ENCODE measurements at regions not wholly inside any gene's neighbourhood (a gene's known extent, or its start where the extent isn't known, plus 50 kb on each side); places are given as distances from the start of the nearest gene placed in this dataset.

- no peak overlapping the region for H3K9ac ChIP-seq (ENCODE audit: low read length in 5 of 5)
- H3K4me3 ChIP-seq (ENCODE audit: low read depth in 1 of 5, low read length in 5 of 5): no peak overlapping the region
- no peaks in the 10 kb centered on the region for H3K36me3 ChIP-seq (ENCODE audit: control insufficient read depth in 5 of 5, insufficient read depth in 5 of 5, low read length in 5 of 5)
- H3K4me1 ChIP-seq (ENCODE audit: control insufficient read depth in 5 of 5, insufficient read depth in 5 of 5, low read length in 5 of 5): peaks cover 0 to 3% (median 0%) of the 10 kb centered on the region in 5 donors
- H3K9me3 ChIP-seq (ENCODE audit: control insufficient read depth in 5 of 5, low read length in 5 of 5): no peaks in the 10 kb centered on the region
- H3K27me3 ChIP-seq (ENCODE audit: control insufficient read depth in 5 of 5, insufficient read depth in 4 of 5, low read length in 5 of 5): peaks cover 0 to 2% (median 0%) of the 10 kb centered on the region in 5 donors
- H3K27ac ChIP-seq (ENCODE audit: low read depth, low read length): no peak overlapping the region
Observed at GRCh38 chr14:34310724-34311123, 151.3 kb downstream of the SPTSSA start.

GRCh38 chr14:34303811-34304210 lies 158.2 kb downstream of the SPTSSA start:
- Histone ChIP-seq H3K4me3 (ENCODE audit: low read depth in 1 of 5, low read length in 5 of 5) (no peak overlapping the region), H3K36me3 (ENCODE audit: control insufficient read depth in 5 of 5, insufficient read depth in 5 of 5, low read length in 5 of 5) (no peaks in the 10 kb centered on the region), H3K4me1 (ENCODE audit: control insufficient read depth in 5 of 5, insufficient read depth in 5 of 5, low read length in 5 of 5) (no peaks in the 10 kb centered on the region), H3K27ac (ENCODE audit: low read depth, low read length) (no peak overlapping the region), H3K27me3 (ENCODE audit: control insufficient read depth in 5 of 5, insufficient read depth in 4 of 5, low read length in 5 of 5) (peaks cover 0 to 2% (median 0%) of the 10 kb centered on the region in 5 donors), H3K9me3 (ENCODE audit: control insufficient read depth in 5 of 5, low read length in 5 of 5) (no peaks in the 10 kb centered on the region), H3K9ac (ENCODE audit: low read length in 5 of 5) (no peak overlapping the region)

GRCh38 chr14:34302654-34303053 lies 159.4 kb downstream of the SPTSSA start:
- Histone ChIP-seq H3K4me3 (ENCODE audit: low read depth in 1 of 5, low read length in 5 of 5) (no peak overlapping the region), H3K9me3 (ENCODE audit: control insufficient read depth in 5 of 5, low read length in 5 of 5) (no peaks in the 10 kb centered on the region), H3K4me1 (ENCODE audit: control insufficient read depth in 5 of 5, insufficient read depth in 5 of 5, low read length in 5 of 5) (peaks cover 0 to 2% (median 0%) of the 10 kb centered on the region in 5 donors), H3K9ac (ENCODE audit: low read length in 5 of 5) (no peak overlapping the region), H3K36me3 (ENCODE audit: control insufficient read depth in 5 of 5, insufficient read depth in 5 of 5, low read length in 5 of 5) (no peaks in the 10 kb centered on the region), H3K27me3 (ENCODE audit: control insufficient read depth in 5 of 5, insufficient read depth in 4 of 5, low read length in 5 of 5) (no peaks in the 10 kb centered on the region), H3K27ac (ENCODE audit: low read depth, low read length) (no peak overlapping the region)

- Histone ChIP-seq H3K9ac (ENCODE audit: low read length in 5 of 5) (no peak overlapping the region), H3K9me3 (ENCODE audit: control insufficient read depth in 5 of 5, low read length in 5 of 5) (no peaks in the 10 kb centered on the region), H3K27me3 (ENCODE audit: control insufficient read depth in 5 of 5, insufficient read depth in 4 of 5, low read length in 5 of 5) (no peaks in the 10 kb centered on the region), H3K27ac (ENCODE audit: low read depth, low read length) (no peak overlapping the region), H3K4me3 (ENCODE audit: low read depth in 1 of 5, low read length in 5 of 5) (no peak overlapping the region), H3K4me1 (ENCODE audit: control insufficient read depth in 5 of 5, insufficient read depth in 5 of 5, low read length in 5 of 5) (peaks cover 0 to 3% (median 0%) of the 10 kb centered on the region in 5 donors), H3K36me3 (ENCODE audit: control insufficient read depth in 5 of 5, insufficient read depth in 5 of 5, low read length in 5 of 5) (no peaks in the 10 kb centered on the region)
Observed at GRCh38 chr14:34300882-34301734, 160.9 kb downstream of the SPTSSA start.

- no peaks in the 10 kb centered on the region for H3K9me3 ChIP-seq (ENCODE audit: control insufficient read depth in 5 of 5, low read length in 5 of 5)
- no peaks in the 10 kb centered on the region for H3K36me3 ChIP-seq (ENCODE audit: control insufficient read depth in 5 of 5, insufficient read depth in 5 of 5, low read length in 5 of 5)
- no peak overlapping the region for H3K4me3 ChIP-seq (ENCODE audit: low read depth in 1 of 5, low read length in 5 of 5)
- peaks cover 0 to 3% (median 0%) of the 10 kb centered on the region in 5 donors for H3K4me1 ChIP-seq (ENCODE audit: control insufficient read depth in 5 of 5, insufficient read depth in 5 of 5, low read length in 5 of 5)
- no peak overlapping the region for H3K27ac ChIP-seq (ENCODE audit: low read depth, low read length)
- no peaks in the 10 kb centered on the region for H3K27me3 ChIP-seq (ENCODE audit: control insufficient read depth in 5 of 5, insufficient read depth in 4 of 5, low read length in 5 of 5)
- no peak overlapping the region for H3K9ac ChIP-seq (ENCODE audit: low read length in 5 of 5)
Observed at GRCh38 chr14:34300330-34300729, 161.7 kb downstream of the SPTSSA start.

- H3K27ac ChIP-seq (ENCODE audit: low read depth, low read length): no peak overlapping the region
Observed at GRCh38 chr14:34299360-34299759, 162.7 kb downstream of the SPTSSA start.

GRCh38 chr14:34297786-34298520 lies 164.1 kb downstream of the SPTSSA start:
- H3K36me3 ChIP-seq (ENCODE audit: control insufficient read depth in 5 of 5, insufficient read depth in 5 of 5, low read length in 5 of 5): no peaks in the 10 kb centered on the region
- H3K9ac ChIP-seq (ENCODE audit: low read length in 5 of 5): no peak overlapping the region
- no peaks in the 10 kb centered on the region for H3K27me3 ChIP-seq (ENCODE audit: control insufficient read depth in 5 of 5, insufficient read depth in 4 of 5, low read length in 5 of 5)
- no peak overlapping the region for H3K4me3 ChIP-seq (ENCODE audit: low read depth in 1 of 5, low read length in 5 of 5)
- no peak overlapping the region for H3K27ac ChIP-seq (ENCODE audit: low read depth, low read length)
- peaks cover 0 to 3% (median 0%) of the 10 kb centered on the region in 5 donors for H3K4me1 ChIP-seq (ENCODE audit: control insufficient read depth in 5 of 5, insufficient read depth in 5 of 5, low read length in 5 of 5)
- H3K9me3 ChIP-seq (ENCODE audit: control insufficient read depth in 5 of 5, low read length in 5 of 5): no peaks in the 10 kb centered on the region

More at GRCh38 chr14:34299360-34299759, 162.7 kb downstream of the SPTSSA start:
- Histone ChIP-seq H3K9me3 (ENCODE audit: control insufficient read depth in 5 of 5, low read length in 5 of 5) (no peaks in the 10 kb centered on the region), H3K27me3 (ENCODE audit: control insufficient read depth in 5 of 5, insufficient read depth in 4 of 5, low read length in 5 of 5) (no peaks in the 10 kb centered on the region), H3K9ac (ENCODE audit: low read length in 5 of 5) (no peak overlapping the region), H3K36me3 (ENCODE audit: control insufficient read depth in 5 of 5, insufficient read depth in 5 of 5, low read length in 5 of 5) (no peaks in the 10 kb centered on the region), H3K4me3 (ENCODE audit: low read depth in 1 of 5, low read length in 5 of 5) (no peak overlapping the region), H3K4me1 (ENCODE audit: control insufficient read depth in 5 of 5, insufficient read depth in 5 of 5, low read length in 5 of 5) (peaks cover 0 to 3% (median 0%) of the 10 kb centered on the region in 5 donors)

GRCh38 chr14:34283590-34283989 lies 178.4 kb downstream of the SPTSSA start:
- Histone ChIP-seq H3K4me1 (ENCODE audit: control insufficient read depth in 5 of 5, insufficient read depth in 5 of 5, low read length in 5 of 5) (no peaks in the 10 kb centered on the region), H3K27ac (ENCODE audit: low read depth, low read length) (no peak overlapping the region), H3K27me3 (ENCODE audit: control insufficient read depth in 5 of 5, insufficient read depth in 4 of 5, low read length in 5 of 5) (no peaks in the 10 kb centered on the region), H3K36me3 (ENCODE audit: control insufficient read depth in 5 of 5, insufficient read depth in 5 of 5, low read length in 5 of 5) (no peaks in the 10 kb centered on the region), H3K4me3 (ENCODE audit: low read depth in 1 of 5, low read length in 5 of 5) (no peak overlapping the region), H3K9ac (ENCODE audit: low read length in 5 of 5) (no peak overlapping the region), H3K9me3 (ENCODE audit: control insufficient read depth in 5 of 5, low read length in 5 of 5) (no peaks in the 10 kb centered on the region)

- H3K36me3 ChIP-seq (ENCODE audit: control insufficient read depth in 5 of 5, insufficient read depth in 5 of 5, low read length in 5 of 5): no peaks in the 10 kb centered on the region
- no peak overlapping the region for H3K4me3 ChIP-seq (ENCODE audit: low read depth in 1 of 5, low read length in 5 of 5)
- peaks cover 0 to 3% (median 0%) of the 10 kb centered on the region in 5 donors for H3K4me1 ChIP-seq (ENCODE audit: control insufficient read depth in 5 of 5, insufficient read depth in 5 of 5, low read length in 5 of 5)
- H3K27ac ChIP-seq (ENCODE audit: low read depth, low read length): no peak overlapping the region
- H3K27me3 ChIP-seq (ENCODE audit: control insufficient read depth in 5 of 5, insufficient read depth in 4 of 5, low read length in 5 of 5): no peaks in the 10 kb centered on the region
- H3K9me3 ChIP-seq (ENCODE audit: control insufficient read depth in 5 of 5, low read length in 5 of 5): no peaks in the 10 kb centered on the region
- no peak overlapping the region for H3K9ac ChIP-seq (ENCODE audit: low read length in 5 of 5)
Observed at GRCh38 chr14:34277191-34277590, 184.8 kb downstream of the SPTSSA start.

GRCh38 chr14:34275530-34275929 lies 186.5 kb downstream of the SPTSSA start:
- Histone ChIP-seq H3K27me3 (ENCODE audit: control insufficient read depth in 5 of 5, insufficient read depth in 4 of 5, low read length in 5 of 5) (no peaks in the 10 kb centered on the region), H3K36me3 (ENCODE audit: control insufficient read depth in 5 of 5, insufficient read depth in 5 of 5, low read length in 5 of 5) (no peaks in the 10 kb centered on the region), H3K4me3 (ENCODE audit: low read depth in 1 of 5, low read length in 5 of 5) (no peak overlapping the region), H3K4me1 (ENCODE audit: control insufficient read depth in 5 of 5, insufficient read depth in 5 of 5, low read length in 5 of 5) (peaks cover 0 to 3% (median 0%) of the 10 kb centered on the region in 5 donors), H3K27ac (ENCODE audit: low read depth, low read length) (no peak overlapping the region), H3K9me3 (ENCODE audit: control insufficient read depth in 5 of 5, low read length in 5 of 5) (no peaks in the 10 kb centered on the region), H3K9ac (ENCODE audit: low read length in 5 of 5) (no peak overlapping the region)

Measured in subcutaneous abdominal adipose tissue (tissue), 5 donors.